ENCODE measurements at regions not wholly inside any gene's neighbourhood (a gene's known extent, or its start where the extent isn't known, plus 50 kb on each side); places are given as distances from the start of the nearest gene placed in this dataset.

- TF ChIP-seq NFIC (IDR thresholded peaks at IDR 0.05) (peak; percentile 83), EP300 (IDR thresholded peaks at IDR 0.05; ENCODE audit: borderline replicate concordance) (peak; percentile 94), CREB1 (IDR thresholded peaks at IDR 0.05; ENCODE audit: low read depth) (no peak), FOXM1 (IDR thresholded peaks at IDR 0.05; ENCODE audit: borderline replicate concordance, low read depth) (peak; percentile 80), TEAD4 (IDR thresholded peaks at IDR 0.05) (peak; percentile 80), TAF1 (IDR thresholded peaks at IDR 0.05; ENCODE audit: low read depth) (no peak), YY1 (IDR thresholded peaks at IDR 0.05; ENCODE audit: low read depth) (0 out of 2 replicates have a peak, but pooled peaks have one; percentile 25), TCF12 (IDR thresholded peaks at IDR 0.05; ENCODE audit: low read depth) (peak; percentile 81), MAX (IDR thresholded peaks at IDR 0.05) (no peak), RAD21 (IDR thresholded peaks at IDR 0.05; ENCODE audit: low read depth) (peak; percentile 33)
Measured at GRCh38 chr5:125411744-125412560, 665.5 kb upstream of the ZNF608 start.

GRCh38 chr5:125412561-125413495 lies 666.4 kb upstream of the ZNF608 start:
- peak; percentile 32 for TF ChIP-seq MAX (IDR thresholded peaks at IDR 0.05)
- TF ChIP-seq CREB1 (IDR thresholded peaks at IDR 0.05; ENCODE audit: low read depth) = no peak
- TF ChIP-seq CEBPB (IDR thresholded peaks at IDR 0.05) = peak; percentile 40; the same call in 1 of the 2 replicates
- TF ChIP-seq TEAD4 (IDR thresholded peaks at IDR 0.05) = peak; percentile 84
- no peak for TF ChIP-seq TAF1 (IDR thresholded peaks at IDR 0.05; ENCODE audit: low read depth)
- peak; percentile 85 for TF ChIP-seq EP300 (IDR thresholded peaks at IDR 0.05; ENCODE audit: borderline replicate concordance)
- TF ChIP-seq ZBTB7A (IDR thresholded peaks at IDR 0.05; ENCODE audit: low read depth) = no peak
- peak; percentile 63 for TF ChIP-seq RAD21 (IDR thresholded peaks at IDR 0.05; ENCODE audit: low read depth)
- TF ChIP-seq NFIC (IDR thresholded peaks at IDR 0.05) = peak; percentile 76
- no peak for TF ChIP-seq YY1 (IDR thresholded peaks at IDR 0.05; ENCODE audit: low read depth)
- peak; percentile 63 for TF ChIP-seq USF1 (IDR thresholded peaks at IDR 0.05)
- TF ChIP-seq EGR1 (IDR thresholded peaks at IDR 0.05) = no peak
- TF ChIP-seq TCF12 (IDR thresholded peaks at IDR 0.05; ENCODE audit: low read depth) = peak; percentile 88
- TF ChIP-seq FOXM1 (IDR thresholded peaks at IDR 0.05; ENCODE audit: borderline replicate concordance, low read depth) = peak; percentile 70; the same call in 1 of the 2 replicates
- TF ChIP-seq REST (IDR thresholded peaks at IDR 0.05; ENCODE audit: low read depth) = no peak

- TF ChIP-seq ZBTB7A (IDR thresholded peaks at IDR 0.05; ENCODE audit: low read depth) = no peak
- no peak for TF ChIP-seq TAF1 (IDR thresholded peaks at IDR 0.05; ENCODE audit: low read depth)
- TF ChIP-seq MAX (IDR thresholded peaks at IDR 0.05) = no peak
- no peak for TF ChIP-seq CREB1 (IDR thresholded peaks at IDR 0.05; ENCODE audit: low read depth)
- no peak for TF ChIP-seq REST (IDR thresholded peaks at IDR 0.05; ENCODE audit: low read depth)
- no peak for TF ChIP-seq USF1 (IDR thresholded peaks at IDR 0.05)
- TF ChIP-seq TEAD4 (IDR thresholded peaks at IDR 0.05) = no peak
- TF ChIP-seq FOXM1 (IDR thresholded peaks at IDR 0.05; ENCODE audit: borderline replicate concordance, low read depth) = no peak
- TF ChIP-seq EGR1 (IDR thresholded peaks at IDR 0.05) = no peak
- TF ChIP-seq TCF12 (IDR thresholded peaks at IDR 0.05; ENCODE audit: low read depth) = no peak
- no peak for TF ChIP-seq RAD21 (IDR thresholded peaks at IDR 0.05; ENCODE audit: low read depth)
- TF ChIP-seq EP300 (IDR thresholded peaks at IDR 0.05; ENCODE audit: borderline replicate concordance) = no peak
- TF ChIP-seq YY1 (IDR thresholded peaks at IDR 0.05; ENCODE audit: low read depth) = no peak
Measured at GRCh38 chr5:125413496-125414274, 667.2 kb upstream of the ZNF608 start.

GRCh38 chr5:125415126-125415525 lies 668.7 kb upstream of the ZNF608 start:
- TF ChIP-seq FOXM1 (IDR thresholded peaks at IDR 0.05; ENCODE audit: borderline replicate concordance, low read depth) = no peak
- TF ChIP-seq TAF1 (IDR thresholded peaks at IDR 0.05; ENCODE audit: low read depth) = no peak
- no peak for TF ChIP-seq USF1 (IDR thresholded peaks at IDR 0.05)
- no peak for TF ChIP-seq ZBTB7A (IDR thresholded peaks at IDR 0.05; ENCODE audit: low read depth)
- TF ChIP-seq CREB1 (IDR thresholded peaks at IDR 0.05; ENCODE audit: low read depth) = no peak
- no peak for TF ChIP-seq EGR1 (IDR thresholded peaks at IDR 0.05)
- TF ChIP-seq TEAD4 (IDR thresholded peaks at IDR 0.05) = no peak
- no peak for TF ChIP-seq YY1 (IDR thresholded peaks at IDR 0.05; ENCODE audit: low read depth)
- no peak for TF ChIP-seq REST (IDR thresholded peaks at IDR 0.05; ENCODE audit: low read depth)
- no peak for TF ChIP-seq EP300 (IDR thresholded peaks at IDR 0.05; ENCODE audit: borderline replicate concordance)
- no peak for TF ChIP-seq TCF12 (IDR thresholded peaks at IDR 0.05; ENCODE audit: low read depth)
- no peak for TF ChIP-seq NFIC (IDR thresholded peaks at IDR 0.05)
- TF ChIP-seq MAX (IDR thresholded peaks at IDR 0.05) = no peak
- no peak for TF ChIP-seq RAD21 (IDR thresholded peaks at IDR 0.05; ENCODE audit: low read depth)
- no peak for TF ChIP-seq CEBPB (IDR thresholded peaks at IDR 0.05)
